ENCODE measurements at regions not wholly inside any gene's neighbourhood (a gene's known extent, or its start where the extent isn't known, plus 50 kb on each side); places are given as distances from the start of the nearest gene placed in this dataset.

- TF ChIP-seq, protein P1, sequence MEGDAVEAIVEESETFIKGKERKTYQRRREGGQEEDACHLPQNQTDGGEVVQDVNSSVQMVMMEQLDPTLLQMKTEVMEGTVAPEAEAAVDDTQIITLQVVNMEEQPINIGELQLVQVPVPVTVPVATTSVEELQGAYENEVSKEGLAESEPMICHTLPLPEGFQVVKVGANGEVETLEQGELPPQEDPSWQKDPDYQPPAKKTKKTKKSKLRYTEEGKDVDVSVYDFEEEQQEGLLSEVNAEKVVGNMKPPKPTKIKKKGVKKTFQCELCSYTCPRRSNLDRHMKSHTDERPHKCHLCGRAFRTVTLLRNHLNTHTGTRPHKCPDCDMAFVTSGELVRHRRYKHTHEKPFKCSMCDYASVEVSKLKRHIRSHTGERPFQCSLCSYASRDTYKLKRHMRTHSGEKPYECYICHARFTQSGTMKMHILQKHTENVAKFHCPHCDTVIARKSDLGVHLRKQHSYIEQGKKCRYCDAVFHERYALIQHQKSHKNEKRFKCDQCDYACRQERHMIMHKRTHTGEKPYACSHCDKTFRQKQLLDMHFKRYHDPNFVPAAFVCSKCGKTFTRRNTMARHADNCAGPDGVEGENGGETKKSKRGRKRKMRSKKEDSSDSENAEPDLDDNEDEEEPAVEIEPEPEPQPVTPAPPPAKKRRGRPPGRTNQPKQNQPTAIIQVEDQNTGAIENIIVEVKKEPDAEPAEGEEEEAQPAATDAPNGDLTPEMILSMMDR (IDR thresholded peaks at IDR 0.05; ENCODE audit: low read depth, low read length, missing input control) = no peak
- TF ChIP-seq REST (IDR thresholded peaks at IDR 0.05) (no peak), JUND (IDR thresholded peaks at IDR 0.05) (no peak), TAF1 (conservative IDR thresholded peaks at IDR 0.05) (no peak), HNF4A (conservative IDR thresholded peaks at IDR 0.05) (no peak), RAD21 (IDR thresholded peaks at IDR 0.05) (no peak), GABPA (IDR thresholded peaks at IDR 0.05 in 1 of 2, conservative IDR thresholded peaks at IDR 0.05 in 1 of 2) (no peak), YY1 (IDR thresholded peaks at IDR 0.05) (no peak)
Measured at GRCh38 chr17:71735893-71736292, 384.9 kb upstream of the SOX9 start.

Data from liver (tissue), 3 donors.